Body of pancreas (tissue), 4 donors: ENCODE measurements at regions not wholly inside any gene's neighbourhood (a gene's known extent, or its start where the extent isn't known, plus 50 kb on each side); places are given as distances from the start of the nearest gene placed in this dataset.

Experiments
- ATAC-seq: fragments of 150-250 bp; one replicate; pipeline ENCODE4 v1.9.1; 2016
- DNase-seq, 4 donors: peaks; one replicate each; pipeline ENCODE4 v3.0.0-alpha.2; 2019
- H3K27ac ChIP-seq, 4 donors: fragments of 200-600 bp; sonication (generic); 1 replicate in 3 of 4; 2 replicates in 1 of 4; pipeline versions ENCODE4 v1.5.1 to v1.6.1; 2016 to 2019; ENCODE audit warnings: mild to moderate bottlenecking in 1 of 4, mixed read lengths in 1 of 4, moderate library complexity in 1 of 4
- H3K27me3 ChIP-seq, 2 donors: fragments of 200-600 bp; sonication (generic); one replicate each; pipeline ENCODE4 v1.6.0; 2016; ENCODE audit warnings: mild to moderate bottlenecking in 1 of 2
- H3K36me3 ChIP-seq, 2 donors: fragments of 200-600 bp; sonication (generic); replicated peaks in 1 of 2; 2 replicates each; pipeline ENCODE4 v1.5.1; 2016; ENCODE audit warnings: low read depth in 2 of 2; ENCODE audit not compliant: insufficient read depth in 1 of 2
- H3K4me1 ChIP-seq: fragments of 200-600 bp; sonication (generic); one replicate; pipeline ENCODE4 v1.6.0; 2016
- H3K4me3 ChIP-seq, 2 donors: fragments of 200-600 bp; sonication (generic); 1 replicate in 1 of 2; 2 replicates in 1 of 2; pipeline ENCODE4 v1.5.1; 2016 to 2019
- H3K9me3 ChIP-seq, 3 donors: fragments of 200-600 bp; sonication (generic); 1 replicate in 2 of 3; 2 replicates in 1 of 3; pipeline ENCODE4 v1.5.1; 2016
- CTCF ChIP-seq, 7 experiments: fragments of 450-650 bp in 4 of 7; fragments of 200-600 bp in 3 of 7; sonication (generic) in 3 of 7; IDR thresholded peaks; one replicate each; pipeline ENCODE4 v1.5.1; 2016 to 2019; ENCODE audit warnings: antibody characterized with exemption in 7 of 7
- POLR2A ChIP-seq, 3 donors: fragments of 450-650 bp; IDR thresholded peaks; one replicate each; pipeline ENCODE4 v1.6.1; 2016; ENCODE audit warnings: antibody characterized with exemption in 3 of 3, mild to moderate bottlenecking in 2 of 3
- WGBS, 2 donors: methylation state at CpG; one replicate each; pipeline ENCODE4 v1.1.5; 2017; 5-methylcytosine and 5-hydroxymethylcytosine counted together
- intact Hi-C: fragments of 100-400 bp; cut with DNase I; formaldehyde crosslinking; loops from one replicate; pipeline ENCODE4 v1.15.1; 2023

GRCh38 chr20:51237278-51237677, 214.4 kb upstream of the KCNG1 start:
- no peak overlapping the region for H3K4me3 ChIP-seq
- ATAC-seq (no peak), DNase-seq (no peak)
- intact Hi-C loops: no loop called here
- no peaks in the 10 kb centered on the region for H3K27me3 ChIP-seq
- TF ChIP-seq POLR2A (IDR thresholded peaks at IDR 0.05) (no peak), CTCF (IDR thresholded peaks at IDR 0.05) (no peak)
- no peak overlapping the region for H3K27ac ChIP-seq
- no peaks in the 10 kb centered on the region for H3K9me3 ChIP-seq
- no peaks in the 10 kb centered on the region for H3K36me3 ChIP-seq
- H3K4me1 ChIP-seq: no peaks in the 10 kb centered on the region
- 54% methylated on average over 6 of the region's 6 CpGs for WGBS, 2 donors

GRCh38 chr20:51236421-51236820, 213.5 kb upstream of the KCNG1 start:
- intact Hi-C loops: no loop called here
- DNase-seq: no peak
- Histone ChIP-seq H3K9me3 (no peaks in the 10 kb centered on the region), H3K27me3 (no peaks in the 10 kb centered on the region), H3K27ac (no peak overlapping the region), H3K4me3 (no peak overlapping the region), H3K36me3 (no peaks in the 10 kb centered on the region), H3K4me1 (no peaks in the 10 kb centered on the region)
- WGBS, 2 donors: 89 to 91% methylated on average over 2 of the region's 2 CpGs
- ATAC-seq: no peak
- no peak for TF ChIP-seq POLR2A (IDR thresholded peaks at IDR 0.05)
- TF ChIP-seq CTCF (IDR thresholded peaks at IDR 0.05): no peak

- no peaks in the 10 kb centered on the region for H3K27me3 ChIP-seq
- H3K9me3 ChIP-seq: no peaks in the 10 kb centered on the region
- 68 to 76% methylated on average over 6 of the region's 6 CpGs for whole genome bisulfite sequencing, 2 donors
- H3K4me1 ChIP-seq: no peaks in the 10 kb centered on the region
- H3K36me3 ChIP-seq: no peaks in the 10 kb centered on the region
- intact Hi-C loops: no loop called here
- no peak for TF ChIP-seq CTCF (IDR thresholded peaks at IDR 0.05)
- TF ChIP-seq POLR2A (IDR thresholded peaks at IDR 0.05): no peak
- DNase-seq (no peak), ATAC-seq (no peak)
- H3K4me3 ChIP-seq: no peak overlapping the region
- H3K27ac ChIP-seq: no peak overlapping the region
These were observed 210.4 kb upstream of the KCNG1 start for GRCh38 chr20:51233345-51233744.

GRCh38 chr20:51230727-51231126, 207.8 kb upstream of the KCNG1 start:
- ATAC-seq: no peak
- 29 to 43% methylated on average over 11 of the region's 11 CpGs for WGBS, 2 donors
- H3K27me3 ChIP-seq: no peaks in the 10 kb centered on the region
- no peaks in the 10 kb centered on the region for H3K36me3 ChIP-seq
- no peaks in the 10 kb centered on the region for H3K9me3 ChIP-seq
- H3K4me1 ChIP-seq: no peaks in the 10 kb centered on the region
- no peak for DNase-seq
- TF ChIP-seq POLR2A (IDR thresholded peaks at IDR 0.05) (no peak), CTCF (IDR thresholded peaks at IDR 0.05) (no peak)
- intact Hi-C loops: no loop called here
- H3K4me3 ChIP-seq: no peak overlapping the region
- no peak overlapping the region for H3K27ac ChIP-seq

GRCh38 chr20:51228763-51229162, 205.9 kb upstream of the KCNG1 start:
- TF ChIP-seq POLR2A (IDR thresholded peaks at IDR 0.05) (no peak), CTCF (IDR thresholded peaks at IDR 0.05) (no peak)
- no peak overlapping the region for H3K4me3 ChIP-seq
- H3K4me1 ChIP-seq: no peaks in the 10 kb centered on the region
- intact Hi-C loops: no loop called here
- ATAC-seq (no peak), DNase-seq (no peak)
- H3K36me3 ChIP-seq: no peaks in the 10 kb centered on the region
- H3K27ac ChIP-seq: no peak overlapping the region
- no peaks in the 10 kb centered on the region for H3K27me3 ChIP-seq
- no peaks in the 10 kb centered on the region for H3K9me3 ChIP-seq
